Effector memory CD4-positive, alpha-beta T cell (primary cell): ENCODE measurements at regions not wholly inside any gene's neighbourhood (a gene's known extent, or its start where the extent isn't known, plus 50 kb on each side); places are given as distances from the start of the nearest gene placed in this dataset.

Source experiments
- DNase-seq, 3 donors: peaks; one replicate each; pipeline ENCODE4 v3.0.0-alpha.2; 2020
- H3K27ac ChIP-seq: 2 replicates; pipeline ENCODE4 v1.7.0; 2013; ENCODE audit warnings: mild to moderate bottlenecking, low read length, moderate library complexity; ENCODE audit not compliant: insufficient read depth, poor library complexity, severe bottlenecking
- H3K27me3 ChIP-seq: replicated peaks from 2 replicates; pipeline ENCODE4 v1.7.0; 2013; ENCODE audit warnings: mild to moderate bottlenecking, low read length; ENCODE audit not compliant: insufficient read depth, control insufficient read depth, poor library complexity, severe bottlenecking
- H3K36me3 ChIP-seq: 2 replicates; pipeline ENCODE4 v1.7.0; 2013; ENCODE audit warnings: mild to moderate bottlenecking, low read length, moderate library complexity; ENCODE audit not compliant: control insufficient read depth, insufficient read depth
- H3K4me1 ChIP-seq: 2 replicates; pipeline ENCODE4 v1.7.0; 2013; ENCODE audit warnings: low read length, mild to moderate bottlenecking; ENCODE audit not compliant: control insufficient read depth, insufficient read depth, poor library complexity, severe bottlenecking
- H3K4me3 ChIP-seq: 2 replicates; pipeline ENCODE4 v1.7.0; 2013; ENCODE audit warnings: low read length, low read depth, mild to moderate bottlenecking; ENCODE audit not compliant: insufficient read depth, poor library complexity, severe bottlenecking
- H3K9me3 ChIP-seq: 2 replicates; pipeline ENCODE4 v1.7.0; 2013; ENCODE audit warnings: mild to moderate bottlenecking, low read length, moderate library complexity; ENCODE audit not compliant: control insufficient read depth

DNA sequence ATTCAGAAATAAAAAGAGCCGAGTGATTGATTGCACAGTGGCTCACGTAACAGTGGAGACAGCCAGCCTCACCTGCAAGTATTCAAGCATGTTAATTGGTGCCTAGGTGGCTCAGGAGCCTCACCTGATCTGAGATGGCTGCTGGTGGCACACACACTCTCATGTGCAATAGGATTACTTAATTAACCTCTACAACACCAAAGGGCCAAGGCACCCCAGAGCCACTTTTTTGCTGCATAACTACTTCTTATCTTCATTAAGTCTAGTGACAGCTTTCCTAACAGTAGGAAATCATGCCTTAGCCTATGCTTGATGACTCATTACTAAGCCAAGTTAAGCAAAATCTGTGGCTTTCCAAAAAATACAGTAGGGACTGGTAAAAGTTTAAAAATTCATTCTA, 117.3 kb upstream of the NOCT start:
- H3K27ac ChIP-seq, result no peak overlapping the region
- DNase-seq, result no peak
- no peaks in the 10 kb centered on the region for H3K9me3 ChIP-seq
- no peaks in the 10 kb centered on the region for H3K4me1 ChIP-seq
- no peaks in the 10 kb centered on the region for H3K36me3 ChIP-seq
- no peaks in the 10 kb centered on the region for H3K27me3 ChIP-seq
- no peak overlapping the region for H3K4me3 ChIP-seq

DNA sequence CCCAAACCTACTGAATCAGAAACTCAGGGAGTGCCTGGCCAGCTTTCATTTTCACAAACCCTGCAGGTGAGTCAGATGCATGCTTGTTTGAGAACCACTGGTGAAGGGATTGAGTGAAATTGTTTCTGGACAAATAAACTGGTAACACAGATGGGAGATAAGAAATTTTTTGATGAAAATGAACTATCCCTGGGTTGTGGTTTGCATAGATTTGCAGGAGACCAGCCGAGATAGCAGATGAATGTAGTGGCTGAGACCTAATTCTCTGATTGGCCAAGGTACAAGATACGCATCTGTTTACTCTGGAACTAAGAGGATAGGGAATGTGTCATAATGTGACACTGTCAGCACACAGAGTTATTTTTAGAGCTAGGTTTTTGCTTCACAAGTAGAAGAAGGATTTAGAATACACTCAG, 117.8 kb upstream of the NOCT start:
- Histone ChIP-seq H3K27ac (no peak overlapping the region), H3K9me3 (no peaks in the 10 kb centered on the region), H3K36me3 (no peaks in the 10 kb centered on the region), H3K4me1 (no peaks in the 10 kb centered on the region), H3K27me3 (no peaks in the 10 kb centered on the region), H3K4me3 (no peak overlapping the region)
- no peak for DNase-seq

DNA sequence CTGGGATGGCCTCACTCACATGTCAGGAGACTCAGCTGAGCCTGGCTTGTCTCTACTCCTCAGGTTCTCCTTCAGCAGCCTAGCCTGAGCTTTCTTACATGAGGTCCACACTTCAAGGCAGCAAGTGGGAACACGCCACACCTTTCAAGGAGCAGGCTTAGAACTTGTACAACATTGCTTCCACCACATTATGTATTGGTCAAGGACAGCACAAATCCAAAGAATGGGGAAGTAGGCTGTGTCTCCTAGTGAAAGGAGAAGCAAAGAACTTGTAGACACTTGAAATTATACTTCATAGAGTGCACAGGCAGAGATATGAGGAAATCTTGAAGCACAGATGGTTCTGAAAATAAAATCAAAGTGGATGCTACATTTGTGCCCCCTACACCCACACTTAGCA, 120.9 kb upstream of the NOCT start:
- Histone ChIP-seq H3K27ac (no peak overlapping the region), H3K36me3 (no peaks in the 10 kb centered on the region), H3K4me1 (no peaks in the 10 kb centered on the region), H3K27me3 (no peaks in the 10 kb centered on the region), H3K4me3 (no peak overlapping the region), H3K9me3 (no peaks in the 10 kb centered on the region)
- DNase-seq, result no peak

DNA sequence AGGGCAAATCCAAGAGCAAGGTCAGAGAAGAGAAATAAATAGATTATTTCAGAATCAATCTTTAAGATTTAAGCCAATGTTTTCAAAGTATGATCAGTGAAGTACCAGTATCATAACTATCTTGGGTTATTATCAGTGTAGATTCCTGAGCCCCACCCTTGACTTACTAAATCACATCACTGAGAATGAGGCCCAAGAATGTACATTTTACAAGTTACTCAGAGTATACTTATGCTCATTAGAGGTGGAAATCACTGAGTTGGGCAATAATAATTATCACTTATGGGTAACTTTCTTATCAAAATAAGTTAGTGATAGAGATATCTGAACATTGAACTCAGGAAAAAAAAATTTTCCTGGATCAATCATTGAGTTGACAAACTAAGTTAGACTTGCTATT, 121.6 kb upstream of the NOCT start:
- no peak for DNase-seq
- Histone ChIP-seq H3K9me3 (no peaks in the 10 kb centered on the region), H3K27ac (no peak overlapping the region), H3K4me1 (no peaks in the 10 kb centered on the region), H3K36me3 (no peaks in the 10 kb centered on the region), H3K4me3 (no peak overlapping the region), H3K27me3 (no peaks in the 10 kb centered on the region)

DNA sequence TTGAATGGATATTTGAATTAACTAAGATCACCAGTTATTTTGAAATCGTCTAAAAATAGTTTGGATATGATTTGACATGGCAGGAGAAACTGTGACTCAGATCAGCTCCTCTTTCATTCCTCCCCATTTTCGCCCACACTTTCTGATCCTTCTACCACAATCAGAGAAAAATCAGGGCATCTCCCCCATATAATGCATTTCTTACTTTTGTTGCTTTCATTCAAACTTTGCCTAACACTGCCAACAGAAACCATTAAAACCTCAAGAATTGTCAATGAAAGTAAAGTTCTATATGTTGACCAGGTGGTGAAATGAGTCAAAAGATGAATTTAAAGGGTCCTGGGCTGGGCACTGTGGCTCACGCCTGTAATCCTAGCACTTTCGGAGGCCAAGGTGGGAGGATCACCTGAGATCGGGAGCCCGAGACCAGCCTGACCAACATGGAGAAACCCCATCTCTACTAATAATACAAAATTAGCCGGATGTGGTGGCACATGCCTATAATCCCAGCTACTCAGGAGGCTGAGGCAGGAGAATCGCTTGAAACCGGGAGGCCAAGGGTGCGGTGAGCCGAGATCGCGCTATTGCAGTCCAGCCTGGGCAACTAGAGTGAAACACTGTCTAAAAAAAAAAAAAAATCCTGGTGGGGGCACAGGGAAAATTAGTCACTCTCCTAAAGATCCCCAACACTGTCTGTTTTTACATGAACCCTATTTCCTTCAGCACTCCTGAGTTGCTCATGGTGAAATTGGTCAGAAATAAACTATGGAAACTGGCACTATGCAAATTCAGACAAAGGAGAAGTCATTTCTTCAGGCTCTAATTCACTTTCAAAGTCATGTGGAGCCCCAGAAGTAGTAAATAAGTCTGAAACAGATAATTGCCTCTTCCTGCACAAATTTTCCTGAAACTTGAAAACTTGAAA, 122.8 kb upstream of the NOCT start:
- Histone ChIP-seq H3K27ac (no peak overlapping the region), H3K4me3 (no peak overlapping the region), H3K9me3 (no peaks in the 10 kb centered on the region), H3K27me3 (no peaks in the 10 kb centered on the region), H3K4me1 (no peaks in the 10 kb centered on the region), H3K36me3 (no peaks in the 10 kb centered on the region)
- DNase-seq, result no peak

DNA sequence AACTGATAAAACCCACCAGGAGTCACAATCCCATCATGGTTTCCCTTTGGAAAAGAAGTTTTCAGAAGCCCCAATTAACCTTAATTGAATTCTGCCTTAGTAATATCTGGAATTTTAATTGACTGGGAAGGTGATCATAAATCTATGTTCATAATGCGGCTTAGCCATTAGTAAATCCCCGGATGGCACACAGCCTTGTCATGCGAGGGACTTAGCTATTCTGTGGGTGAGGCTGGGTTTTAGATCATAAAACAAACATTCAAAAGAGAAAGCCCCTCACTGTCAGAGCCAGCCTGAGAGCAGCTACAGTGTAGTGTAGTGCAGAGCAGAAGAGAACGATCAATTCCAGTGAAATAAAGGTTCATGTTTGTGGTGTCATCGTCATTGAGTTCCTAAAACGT, 124.0 kb upstream of the NOCT start:
- DNase-seq, result no peak
- H3K27ac ChIP-seq, result no peak overlapping the region
- H3K9me3 ChIP-seq, result no peaks in the 10 kb centered on the region
- no peaks in the 10 kb centered on the region for H3K27me3 ChIP-seq
- H3K4me3 ChIP-seq, result no peak overlapping the region
- H3K4me1 ChIP-seq, result no peaks in the 10 kb centered on the region
- no peaks in the 10 kb centered on the region for H3K36me3 ChIP-seq

DNA sequence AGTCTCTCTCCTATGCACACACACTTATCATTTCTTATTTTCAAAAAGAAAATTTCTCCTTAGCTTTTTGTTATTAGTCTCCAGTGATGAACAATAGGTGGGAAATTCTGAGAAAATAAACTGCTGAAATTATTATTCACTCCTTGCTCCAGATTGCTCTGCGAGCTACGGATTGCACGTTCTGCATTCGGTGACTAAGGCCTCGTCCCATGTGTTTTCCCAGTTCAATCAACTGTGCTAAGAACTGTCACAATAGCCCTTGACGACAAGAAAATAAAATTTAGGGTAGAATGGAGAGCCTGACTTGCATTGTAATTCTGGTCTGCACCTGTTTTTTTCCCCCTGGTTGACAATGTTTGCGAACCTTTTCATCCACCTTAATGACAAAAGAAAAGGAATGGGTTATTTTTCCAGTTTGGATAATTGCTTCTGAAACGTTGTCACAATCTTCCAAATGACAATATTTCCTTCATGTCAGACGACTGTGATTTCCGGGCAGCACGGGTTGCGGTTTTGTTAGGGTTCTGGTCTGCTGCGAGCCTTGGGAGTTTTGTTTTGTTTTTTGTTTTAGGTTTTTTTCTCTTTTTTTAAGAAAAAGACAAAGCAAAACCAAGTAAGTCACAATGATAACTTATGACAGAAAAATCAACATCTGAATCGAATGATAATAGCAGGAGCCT, 124.5 kb upstream of the NOCT start:
- Histone ChIP-seq H3K27me3 (no peaks in the 10 kb centered on the region), H3K4me3 (no peak overlapping the region), H3K36me3 (no peaks in the 10 kb centered on the region), H3K9me3 (no peaks in the 10 kb centered on the region), H3K4me1 (no peaks in the 10 kb centered on the region), H3K27ac (no peak overlapping the region)
- no peak for DNase-seq

DNA sequence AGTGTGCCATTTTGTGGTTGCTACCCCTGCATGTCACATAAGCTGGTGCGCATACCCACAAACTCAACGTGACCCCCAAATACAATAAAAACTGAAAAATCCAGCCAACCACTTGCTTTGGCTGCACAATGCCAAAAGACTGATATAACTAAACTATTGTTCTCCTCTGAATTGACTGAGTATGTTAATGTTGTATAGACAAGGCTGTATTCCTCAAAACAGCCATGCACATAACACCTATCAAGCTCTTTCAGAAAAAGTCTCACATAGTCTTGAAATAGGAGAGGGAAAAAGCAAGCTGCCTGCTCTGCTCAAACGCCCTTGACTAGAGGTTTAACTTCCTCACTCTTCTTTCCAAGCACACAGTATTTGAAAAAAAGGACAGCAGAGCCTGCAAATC, 126.4 kb upstream of the NOCT start:
- Histone ChIP-seq H3K27me3 (no peaks in the 10 kb centered on the region), H3K27ac (no peak overlapping the region), H3K36me3 (no peaks in the 10 kb centered on the region), H3K9me3 (no peaks in the 10 kb centered on the region), H3K4me3 (no peak overlapping the region), H3K4me1 (no peaks in the 10 kb centered on the region)
- DNase-seq, result no peak

DNA sequence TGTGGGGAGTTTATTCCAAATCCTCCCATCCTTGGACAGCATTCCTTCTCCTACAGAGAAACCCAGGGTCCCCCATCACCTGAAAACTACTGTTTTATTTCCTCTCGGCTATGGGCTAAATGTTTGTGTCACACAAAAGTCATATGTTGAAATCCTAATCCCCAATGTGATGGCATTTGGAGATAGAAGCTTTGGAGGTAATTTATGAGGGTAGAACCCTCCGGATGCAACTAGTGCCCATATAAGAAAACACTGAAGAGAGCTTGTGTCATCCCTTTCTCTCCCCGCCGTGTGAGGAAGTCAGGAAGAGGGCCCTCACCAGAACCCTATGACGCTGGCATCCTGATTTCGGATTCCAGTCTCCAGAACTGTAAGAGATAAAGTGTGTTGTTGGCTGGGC, 127.8 kb upstream of the NOCT start:
- no peak overlapping the region for H3K27ac ChIP-seq
- H3K4me1 ChIP-seq, result no peaks in the 10 kb centered on the region
- no peaks in the 10 kb centered on the region for H3K9me3 ChIP-seq
- H3K27me3 ChIP-seq, result no peaks in the 10 kb centered on the region
- H3K36me3 ChIP-seq, result no peaks in the 10 kb centered on the region
- no peak for DNase-seq
- no peak overlapping the region for H3K4me3 ChIP-seq

DNA sequence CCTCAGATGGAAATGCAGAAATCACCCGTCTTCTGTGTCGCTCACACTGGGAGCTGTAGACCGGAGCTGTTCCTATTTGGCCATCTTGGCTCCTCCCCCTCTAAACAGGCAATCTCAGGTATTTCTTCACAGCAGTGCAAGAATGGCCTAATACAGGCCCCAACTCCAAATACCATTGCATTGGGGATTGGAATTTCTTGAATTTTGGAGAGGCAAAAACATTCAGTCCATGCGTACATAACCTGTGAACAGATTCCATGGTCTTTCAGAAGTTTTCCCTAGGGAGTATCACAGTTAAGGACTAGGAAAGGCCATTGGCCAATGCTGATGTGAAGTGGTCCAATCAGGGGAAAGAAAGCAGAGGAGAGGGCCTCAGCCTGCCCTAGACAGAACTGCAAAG, 128.2 kb upstream of the NOCT start:
- no peak for DNase-seq
- Histone ChIP-seq H3K36me3 (no peaks in the 10 kb centered on the region), H3K27ac (no peak overlapping the region)

More for the DNA sequence above, 128.2 kb upstream of the NOCT start:
- H3K27me3 ChIP-seq, result no peaks in the 10 kb centered on the region
- no peaks in the 10 kb centered on the region for H3K4me1 ChIP-seq
- H3K4me3 ChIP-seq, result no peak overlapping the region
- H3K9me3 ChIP-seq, result no peaks in the 10 kb centered on the region
